BJ (cell line): ENCODE measurements at regions not wholly inside any gene's neighbourhood (a gene's known extent, or its start where the extent isn't known, plus 50 kb on each side); places are given as distances from the start of the nearest gene placed in this dataset.

Source experiments
- CTCF ChIA-PET: fragments of 350-600 bp; formaldehyde crosslinking; extraction: SDS; loops from one replicate; lab custom pipeline; 2021; ENCODE audit warnings: antibody characterized with exemption, inconsistent platforms; lab: Yijun Ruan, JAX
- POLR2A ChIA-PET: fragments of 300-600 bp; sonication (Branson Sonifier 250); formaldehyde crosslinking; extraction: SDS; loops from one replicate; lab custom pipeline; 2021; ENCODE audit warnings: antibody characterized with exemption; lab: Charles Lee
- DNase-seq: peaks from one replicate; pipeline ENCODE4 v3.0.0-alpha.2; 2011; ENCODE audit warnings: low read depth
- H3K27me3 ChIP-seq: 2 replicates; pipeline ENCODE4 v1.6.0; 2011; ENCODE audit warnings: low read length; ENCODE audit not compliant: control insufficient read depth, insufficient read depth
- H3K36me3 ChIP-seq: 2 replicates; pipeline ENCODE4 v1.5.1; 2011; ENCODE audit warnings: low read length; ENCODE audit not compliant: control insufficient read depth, insufficient read depth
- H3K4me3 ChIP-seq: 2 replicates; pipeline ENCODE4 v1.5.1; 2011; ENCODE audit warnings: low read depth, mild to moderate bottlenecking, control low read depth, low read length
- TF ChIP-seq, protein P1 (sequence below): IDR thresholded peaks from 2 replicates; pipeline ENCODE4 v1.5.1; 2011; ENCODE audit warnings: low read depth, mild to moderate bottlenecking, control low read depth, inconsistent platforms, low read length, moderate library complexity; ENCODE audit not compliant: insufficient read depth

DNA sequence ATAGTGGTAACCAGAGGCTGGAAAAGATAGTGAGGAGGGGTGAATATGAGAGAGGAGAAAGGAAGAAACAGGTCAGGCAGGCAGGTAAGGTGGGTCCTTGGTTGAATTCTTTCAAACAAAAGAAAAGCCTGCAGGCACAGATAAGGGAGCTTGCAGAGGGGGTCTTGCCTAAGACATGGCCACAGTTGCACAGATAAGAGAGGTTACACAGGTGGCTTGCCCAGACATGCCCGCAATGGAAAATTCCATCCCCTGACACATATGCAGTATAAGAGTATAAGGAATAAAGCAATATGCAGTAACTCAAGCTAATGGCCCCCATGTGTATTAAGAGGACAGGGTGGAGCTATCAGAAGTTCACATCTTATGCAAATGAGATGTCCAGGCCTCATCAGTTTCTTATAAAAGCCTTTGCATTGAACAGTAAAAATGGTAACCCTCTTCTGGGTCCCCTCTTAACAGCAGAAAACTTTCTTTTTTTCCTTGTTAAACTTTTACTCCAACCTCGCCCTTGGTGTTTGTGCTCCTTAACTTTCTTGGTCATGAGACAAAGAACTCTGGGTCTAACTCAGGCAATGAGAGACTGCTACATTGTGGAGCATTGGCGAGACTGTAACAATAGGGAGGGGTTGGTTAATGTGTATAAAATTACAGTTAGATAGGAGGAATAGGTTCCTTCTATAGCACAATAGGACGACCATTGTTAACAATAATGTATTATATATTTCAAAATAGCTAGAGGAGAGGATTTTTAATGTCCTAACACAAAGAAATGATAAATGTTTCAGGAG, 764.6 kb downstream of the TSN start:
- no peak overlapping the region for H3K4me3 ChIP-seq
- H3K36me3 ChIP-seq, result no peaks in the 10 kb centered on the region
- ChIA-PET POLR2A (no interaction called here), CTCF (no interaction called here)
- TF ChIP-seq, protein P1, sequence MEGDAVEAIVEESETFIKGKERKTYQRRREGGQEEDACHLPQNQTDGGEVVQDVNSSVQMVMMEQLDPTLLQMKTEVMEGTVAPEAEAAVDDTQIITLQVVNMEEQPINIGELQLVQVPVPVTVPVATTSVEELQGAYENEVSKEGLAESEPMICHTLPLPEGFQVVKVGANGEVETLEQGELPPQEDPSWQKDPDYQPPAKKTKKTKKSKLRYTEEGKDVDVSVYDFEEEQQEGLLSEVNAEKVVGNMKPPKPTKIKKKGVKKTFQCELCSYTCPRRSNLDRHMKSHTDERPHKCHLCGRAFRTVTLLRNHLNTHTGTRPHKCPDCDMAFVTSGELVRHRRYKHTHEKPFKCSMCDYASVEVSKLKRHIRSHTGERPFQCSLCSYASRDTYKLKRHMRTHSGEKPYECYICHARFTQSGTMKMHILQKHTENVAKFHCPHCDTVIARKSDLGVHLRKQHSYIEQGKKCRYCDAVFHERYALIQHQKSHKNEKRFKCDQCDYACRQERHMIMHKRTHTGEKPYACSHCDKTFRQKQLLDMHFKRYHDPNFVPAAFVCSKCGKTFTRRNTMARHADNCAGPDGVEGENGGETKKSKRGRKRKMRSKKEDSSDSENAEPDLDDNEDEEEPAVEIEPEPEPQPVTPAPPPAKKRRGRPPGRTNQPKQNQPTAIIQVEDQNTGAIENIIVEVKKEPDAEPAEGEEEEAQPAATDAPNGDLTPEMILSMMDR, result no peak
- DNase-seq, result no peak
- no peaks in the 10 kb centered on the region for H3K27me3 ChIP-seq

DNA sequence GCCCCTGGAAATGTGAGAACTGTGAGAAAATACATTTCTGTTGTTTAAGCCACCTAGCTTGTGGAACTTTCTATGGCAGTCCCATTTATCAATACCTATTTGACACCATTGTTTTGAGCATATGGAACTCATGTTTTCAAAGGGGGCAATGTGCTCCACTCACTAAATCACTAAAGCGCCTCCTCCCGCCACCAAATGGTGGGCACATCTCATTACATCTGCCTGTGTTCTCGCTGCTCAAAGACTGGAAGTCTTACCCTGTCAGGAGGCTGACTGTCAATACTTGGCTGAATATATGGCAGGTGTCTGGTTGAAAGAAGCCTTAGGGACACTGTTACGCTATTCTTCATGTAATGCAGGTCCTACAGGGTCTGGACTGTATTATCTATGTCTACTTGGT, 767.7 kb downstream of the TSN start:
- no peak for DNase-seq
- Histone ChIP-seq H3K36me3 (no peaks in the 10 kb centered on the region), H3K4me3 (no peak overlapping the region), H3K27me3 (no peaks in the 10 kb centered on the region)
- POLR2A ChIA-PET, result no interaction called here
- TF ChIP-seq, protein P1, result no peak
- CTCF ChIA-PET, result no interaction called here

DNA sequence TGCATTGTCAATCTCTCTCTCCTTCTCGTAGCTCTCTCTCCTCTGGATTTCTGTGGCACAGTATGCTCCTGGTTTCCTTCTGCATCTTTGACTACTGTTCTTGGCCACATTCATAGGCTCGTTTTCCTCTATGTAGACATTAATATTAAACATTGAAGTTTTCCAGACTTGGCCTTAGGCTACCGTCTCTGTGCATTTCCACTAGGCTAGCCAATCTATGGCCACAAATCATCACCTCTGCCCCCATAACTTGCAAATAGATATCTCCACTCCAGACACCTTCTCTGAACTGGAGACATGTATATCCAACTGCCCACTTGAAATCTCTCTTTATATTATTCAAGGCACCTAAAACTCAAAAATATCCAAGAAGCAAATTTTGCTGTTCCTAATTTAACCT, 768.5 kb downstream of the TSN start:
- no peak overlapping the region for H3K4me3 ChIP-seq
- ChIA-PET POLR2A (no interaction called here), CTCF (no interaction called here)
- DNase-seq, result no peak
- no peaks in the 10 kb centered on the region for H3K36me3 ChIP-seq
- H3K27me3 ChIP-seq, result no peaks in the 10 kb centered on the region
- TF ChIP-seq, protein P1, result no peak

DNA sequence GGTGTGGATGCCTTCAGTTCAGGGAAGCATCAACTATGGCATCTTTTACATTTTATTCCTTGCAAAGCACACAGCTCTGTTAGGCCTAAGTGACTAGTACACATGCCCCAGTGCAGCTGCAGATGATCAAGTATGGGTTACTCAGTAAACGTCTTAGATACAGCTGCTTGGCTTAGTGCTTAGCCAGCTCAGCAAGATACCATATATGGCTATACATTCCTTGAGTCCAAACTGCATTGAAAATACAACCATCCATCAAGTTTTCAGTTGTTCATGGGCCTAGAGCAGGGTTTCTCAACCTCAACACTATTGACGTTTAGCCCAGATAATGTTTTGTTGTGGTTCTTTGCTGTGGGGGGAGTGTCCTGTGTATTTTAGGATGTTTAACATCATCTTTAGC, 769.9 kb downstream of the TSN start:
- Histone ChIP-seq H3K4me3 (no peak overlapping the region), H3K36me3 (no peaks in the 10 kb centered on the region), H3K27me3 (no peaks in the 10 kb centered on the region)
- CTCF ChIA-PET, result no interaction called here
- DNase-seq, result no peak
- TF ChIP-seq, protein P1, result no peak
- POLR2A ChIA-PET, result no interaction called here

DNA sequence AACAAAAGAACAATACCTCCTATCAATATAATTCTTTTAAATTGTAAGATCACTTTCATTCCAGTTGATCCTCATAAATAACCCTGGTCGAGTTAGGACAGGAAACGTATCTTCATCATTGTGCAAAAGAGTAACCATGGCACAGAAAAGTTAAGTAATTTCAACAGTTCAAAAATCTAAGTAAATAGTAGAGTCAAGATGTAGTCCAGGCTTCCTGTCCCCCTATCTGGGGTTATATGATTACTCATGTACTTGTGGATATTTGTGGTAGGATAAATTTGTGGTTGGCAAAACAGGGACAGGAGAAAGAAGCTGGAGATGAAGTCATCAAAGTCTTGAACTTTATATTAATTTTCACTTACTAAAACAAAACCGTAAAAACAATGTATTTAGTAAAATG, 772.6 kb downstream of the TSN start:
- DNase-seq, result no peak
- H3K27me3 ChIP-seq, result no peaks in the 10 kb centered on the region
- TF ChIP-seq, protein P1, result no peak
- H3K4me3 ChIP-seq, result no peak overlapping the region
- CTCF ChIA-PET, result no interaction called here
- no peaks in the 10 kb centered on the region for H3K36me3 ChIP-seq
- POLR2A ChIA-PET, result no interaction called here
